NT2/D1 (cell line): ENCODE measurements at regions not wholly inside any gene's neighbourhood (a gene's known extent, or its start where the extent isn't known, plus 50 kb on each side); places are given as distances from the start of the nearest gene placed in this dataset.

Source experiments
- SUZ12 ChIP-seq: IDR thresholded peaks from 2 replicates; pipeline ENCODE4 v1.6.1; 2011; ENCODE audit not compliant: insufficient read length, insufficient read depth; ENCODE audit errors: extremely low read depth
- ZNF274 ChIP-seq: IDR thresholded peaks from 2 replicates; pipeline ENCODE4 v1.6.1; 2011; ENCODE audit warnings: mild to moderate bottlenecking, low read depth, low read length

GRCh38 chr1:96980448-96980847 lies 258.9 kb downstream of the PTBP2 start:
- TF ChIP-seq ZNF274 = no peak
- TF ChIP-seq SUZ12 = no peak
